Trophoblast cell (in vitro differentiated cells and primary cell): ENCODE measurements at regions not wholly inside any gene's neighbourhood (a gene's known extent, or its start where the extent isn't known, plus 50 kb on each side); places are given as distances from the start of the nearest gene placed in this dataset.

Experiments used
- DNase-seq, 2 donors: peaks; one replicate each; pipeline ENCODE4 v3.0.0-alpha.2; 2016
- H2AFZ ChIP-seq: 2 replicates; pipeline ENCODE4 v1.6.1; 2013; ENCODE audit warnings: low read length, moderate library complexity, mild to moderate bottlenecking; ENCODE audit not compliant: insufficient read depth, poor library complexity
- H2AK5ac ChIP-seq: 2 replicates; pipeline ENCODE4 v1.6.1; 2013; ENCODE audit warnings: mild to moderate bottlenecking, low read length
- H2BK120ac ChIP-seq: 2 replicates; pipeline ENCODE4 v1.6.1; 2013; ENCODE audit warnings: low read length, mild to moderate bottlenecking, moderate library complexity; ENCODE audit not compliant: insufficient read depth, poor library complexity
- H2BK12ac ChIP-seq: 2 replicates; pipeline ENCODE4 v1.6.1; 2013; ENCODE audit warnings: mild to moderate bottlenecking, low read length, moderate library complexity
- H2BK5ac ChIP-seq: 2 replicates; pipeline ENCODE4 v1.6.1; 2013; ENCODE audit warnings: low read length, low read depth, moderate library complexity, mild to moderate bottlenecking; ENCODE audit not compliant: poor library complexity
- H3K14ac ChIP-seq: 2 replicates; pipeline ENCODE4 v1.6.1; 2013; ENCODE audit warnings: mild to moderate bottlenecking, low read length
- H3K18ac ChIP-seq: 2 replicates; pipeline ENCODE4 v1.6.1; 2013; ENCODE audit warnings: mild to moderate bottlenecking, low read length
- H3K23ac ChIP-seq: 2 replicates; pipeline ENCODE4 v1.6.1; 2013; ENCODE audit warnings: low read length
- H3K27ac ChIP-seq: 2 replicates; pipeline ENCODE4 v1.5.1; 2013; ENCODE audit warnings: low read depth, mild to moderate bottlenecking, inconsistent platforms, low read length, moderate library complexity
- H3K27me3 ChIP-seq: 2 replicates; pipeline ENCODE4 v1.6.1; 2013; ENCODE audit warnings: inconsistent platforms, mild to moderate bottlenecking, low read length, moderate library complexity; ENCODE audit not compliant: insufficient read depth
- H3K36me3 ChIP-seq, 2 experiments: 1 replicate in 1 of 2; 2 replicates in 1 of 2; pipeline ENCODE4 v1.6.1; 2013; ENCODE audit warnings: low read length in 2 of 2, mild to moderate bottlenecking in 2 of 2, moderate library complexity in 1 of 2; ENCODE audit not compliant: insufficient read depth in 2 of 2, control insufficient read depth in 1 of 2
- H3K4ac ChIP-seq: 2 replicates; pipeline ENCODE4 v1.6.1; 2013; ENCODE audit warnings: low read depth, mild to moderate bottlenecking, low read length, moderate library complexity
- H3K4me1 ChIP-seq, 2 experiments: 1 replicate in 1 of 2; 2 replicates in 1 of 2; pipeline ENCODE4 v1.6.1; 2013; ENCODE audit warnings: low read length in 2 of 2, mild to moderate bottlenecking in 2 of 2, moderate library complexity in 1 of 2; ENCODE audit not compliant: insufficient read depth in 2 of 2, control insufficient read depth in 1 of 2
- H3K4me2 ChIP-seq: 2 replicates; pipeline ENCODE4 v1.6.1; 2013; ENCODE audit warnings: inconsistent platforms, mild to moderate bottlenecking, low read length, moderate library complexity
- H3K4me3 ChIP-seq: 2 replicates; pipeline ENCODE4 v1.5.1; 2013; ENCODE audit warnings: mild to moderate bottlenecking, low read depth, low read length, inconsistent platforms
- H3K79me1 ChIP-seq: one replicate; pipeline ENCODE4 v1.6.1; 2013; ENCODE audit warnings: low read length
- H3K79me2 ChIP-seq: 2 replicates; pipeline ENCODE4 v1.6.1; 2013; ENCODE audit warnings: low read length, mild to moderate bottlenecking; ENCODE audit not compliant: control insufficient read depth, insufficient read depth, poor library complexity
- H3K9ac ChIP-seq: 2 replicates; pipeline ENCODE4 v1.6.1; 2013; ENCODE audit warnings: mild to moderate bottlenecking, low read length
- H3K9me3 ChIP-seq: 2 replicates; pipeline ENCODE4 v1.6.1; 2013; ENCODE audit warnings: low read depth, mild to moderate bottlenecking, control low read depth, inconsistent platforms, low read length; ENCODE audit not compliant: insufficient read depth
- H4K12ac ChIP-seq: 2 replicates; pipeline ENCODE4 v1.6.1; 2013; ENCODE audit warnings: low read depth, mild to moderate bottlenecking, low read length, moderate library complexity
- H4K8ac ChIP-seq: 2 replicates; pipeline ENCODE4 v1.6.1; 2013; ENCODE audit warnings: low read depth, mild to moderate bottlenecking, low read length, moderate library complexity
- H4K91ac ChIP-seq: one replicate; pipeline ENCODE4 v1.6.1; 2013; ENCODE audit warnings: low read depth, mild to moderate bottlenecking, low read length, moderate library complexity
- WGBS: extraction: QIAGEN DNeasy Blood & Tissue Kit; methylation state at CpG from one replicate; pipeline ENCODE4 v1.1.7; 2013; ENCODE audit warnings: missing lambda C conversion rate; ENCODE audit not compliant: insufficient read length, insufficient coverage; ENCODE audit errors: extremely low coverage; 5-methylcytosine and 5-hydroxymethylcytosine counted together

- H3K4me3 ChIP-seq = no peak overlapping the region
- H3K79me1 ChIP-seq = no peaks in the 10 kb centered on the region
- H3K4me2 ChIP-seq = no peak overlapping the region
Measured at GRCh38 chr4:11839889-11840288, 411.2 kb upstream of the HS3ST1 start.

DNA sequence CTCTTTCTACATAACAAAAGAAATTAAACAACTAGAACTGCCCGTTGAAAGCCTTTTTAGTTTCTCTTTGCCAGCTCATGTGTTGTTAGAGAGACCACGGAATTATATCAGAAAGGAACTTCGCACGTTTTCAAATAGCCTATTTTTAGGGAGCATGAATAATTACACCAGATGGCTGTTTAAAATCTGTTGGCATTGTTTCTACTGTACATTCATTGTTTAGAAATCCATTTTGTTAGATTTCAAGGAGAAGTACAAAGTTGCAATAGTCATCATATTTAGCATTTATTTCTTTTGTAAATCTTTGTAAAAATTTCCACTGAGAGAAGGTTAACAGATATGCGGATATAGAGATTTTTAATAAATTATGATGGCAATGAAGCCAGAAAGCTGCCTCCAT is 403.0 kb upstream of the HS3ST1 start:
- Histone ChIP-seq H3K4ac (no peak overlapping the region), H4K12ac (no peak overlapping the region), H2BK5ac (no peak overlapping the region), H3K4me1 (no peaks in the 10 kb centered on the region), H3K4me3 (no peak overlapping the region), H2AK5ac (no peak overlapping the region), H3K9ac (no peak overlapping the region), H3K23ac (no peak overlapping the region), H2BK12ac (no peak overlapping the region), H3K14ac (no peak overlapping the region), H4K91ac (no peak overlapping the region), H3K27me3 (no peaks in the 10 kb centered on the region), H3K9me3 (no peaks in the 10 kb centered on the region), H3K36me3 (no peaks in the 10 kb centered on the region), H3K18ac (no peak overlapping the region), H2BK120ac (no peak overlapping the region), H3K79me2 (no peaks in the 10 kb centered on the region), H4K8ac (no peak overlapping the region), H2AFZ (no peak overlapping the region), H3K79me1 (no peaks in the 10 kb centered on the region), H3K27ac (no peak overlapping the region), H3K4me2 (no peak overlapping the region)
- WGBS = no CpG with 5 or more reads among the region's 5 CpGs
- DNase-seq = no peak

More at GRCh38 chr4:11839889-11840288, 411.2 kb upstream of the HS3ST1 start:
- no peak overlapping the region for H3K4ac ChIP-seq
- no peaks in the 10 kb centered on the region for H3K79me2 ChIP-seq
- H3K36me3 ChIP-seq = no peaks in the 10 kb centered on the region
- no peak overlapping the region for H2AK5ac ChIP-seq
- H3K23ac ChIP-seq = no peak overlapping the region
- H2BK120ac ChIP-seq = no peak overlapping the region
- no peak overlapping the region for H3K18ac ChIP-seq
- H4K8ac ChIP-seq = no peak overlapping the region
- H3K9me3 ChIP-seq = no peaks in the 10 kb centered on the region
- H2BK12ac ChIP-seq = no peak overlapping the region
- H3K14ac ChIP-seq = no peak overlapping the region
- H3K27ac ChIP-seq = no peak overlapping the region
- no peak overlapping the region for H4K91ac ChIP-seq
- no peaks in the 10 kb centered on the region for H3K4me1 ChIP-seq
- H2AFZ ChIP-seq = no peak overlapping the region
- H4K12ac ChIP-seq = no peak overlapping the region
- H2BK5ac ChIP-seq = no peak overlapping the region
- H3K27me3 ChIP-seq = no peaks in the 10 kb centered on the region
- H3K9ac ChIP-seq = no peak overlapping the region
- no peak for DNase-seq

DNA sequence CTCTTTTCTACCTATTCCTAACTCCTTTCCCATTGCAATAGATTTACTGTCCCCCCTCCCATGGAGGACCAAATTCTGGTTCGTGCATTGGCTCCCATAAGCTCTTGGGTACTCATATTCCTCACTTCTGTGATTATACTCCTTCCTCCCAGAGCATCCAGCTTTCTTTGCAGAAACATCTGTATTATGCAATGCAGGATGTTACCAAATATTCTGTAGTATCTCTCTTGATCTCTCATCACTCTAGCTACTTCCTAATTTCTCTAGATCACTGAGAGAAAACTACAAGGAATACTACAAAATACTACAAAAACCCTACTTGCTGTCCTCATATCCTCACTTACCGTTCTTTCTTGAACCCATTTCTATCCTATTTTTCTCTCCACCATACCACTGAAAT is 395.9 kb upstream of the HS3ST1 start:
- Histone ChIP-seq H4K91ac (no peak overlapping the region), H2BK120ac (no peak overlapping the region), H3K79me1 (no peaks in the 10 kb centered on the region), H3K14ac (no peak overlapping the region), H3K9me3 (no peaks in the 10 kb centered on the region), H3K4me2 (no peak overlapping the region), H3K4me3 (no peak overlapping the region), H3K36me3 (no peaks in the 10 kb centered on the region), H3K18ac (no peak overlapping the region), H3K4ac (no peak overlapping the region), H3K27ac (no peak overlapping the region), H4K8ac (no peak overlapping the region), H2BK12ac (no peak overlapping the region), H3K23ac (no peak overlapping the region), H2AFZ (no peak overlapping the region), H3K4me1 (no peaks in the 10 kb centered on the region), H2AK5ac (no peak overlapping the region), H2BK5ac (no peak overlapping the region), H3K79me2 (no peaks in the 10 kb centered on the region), H4K12ac (no peak overlapping the region), H3K27me3 (no peaks in the 10 kb centered on the region), H3K9ac (no peak overlapping the region)
- WGBS = 100% methylated on average over 1 of the region's 2 CpGs
- no peak for DNase-seq

GRCh38 chr4:11821772-11822430 is 393.2 kb upstream of the HS3ST1 start:
- Histone ChIP-seq H4K12ac (no peak overlapping the region), H3K27ac (no peak overlapping the region), H4K91ac (no peak overlapping the region), H3K18ac (no peak overlapping the region), H3K14ac (no peak overlapping the region), H3K4ac (no peak overlapping the region), H3K4me2 (no peak overlapping the region), H3K79me2 (no peaks in the 10 kb centered on the region), H2BK120ac (no peak overlapping the region), H2AK5ac (no peak overlapping the region), H3K4me1 (no peaks in the 10 kb centered on the region), H2BK5ac (no peak overlapping the region), H3K36me3 (no peaks in the 10 kb centered on the region), H2AFZ (no peak overlapping the region), H3K23ac (no peak overlapping the region), H3K9me3 (no peaks in the 10 kb centered on the region), H4K8ac (no peak overlapping the region), H3K79me1 (no peaks in the 10 kb centered on the region), H3K4me3 (no peak overlapping the region), H3K27me3 (no peaks in the 10 kb centered on the region), H3K9ac (no peak overlapping the region), H2BK12ac (no peak overlapping the region)
- DNase-seq = no peak
- no CpG with 5 or more reads among the region's 2 CpGs for WGBS
